PC-3 (cell line): ENCODE measurements at regions not wholly inside any gene's neighbourhood (a gene's known extent, or its start where the extent isn't known, plus 50 kb on each side); places are given as distances from the start of the nearest gene placed in this dataset.

Experiments used
- CTCF ChIP-seq: fragments of 300-600 bp; sonication (generic); conservative IDR thresholded peaks from 2 replicates; pipeline ENCODE4 v1.5.1; 2017; ENCODE audit warnings: antibody characterized with exemption, low read depth, mild to moderate bottlenecking, low read length
- EZH2phosphoT487 ChIP-seq: fragments of 300-600 bp; sonication (generic); IDR thresholded peaks from 2 replicates; pipeline ENCODE4 v1.6.1; 2018; ENCODE audit warnings: mild to moderate bottlenecking, antibody characterized with exemption, low read length, borderline replicate concordance

GRCh38 chr16:48836636-48837035 is 226.7 kb upstream of the N4BP1 start:
- TF ChIP-seq EZH2phosphoT487 (no peak), CTCF (no peak)
